NCI-H2107 (cell line): ENCODE measurements at regions not wholly inside any gene's neighbourhood (a gene's known extent, or its start where the extent isn't known, plus 50 kb on each side); places are given as distances from the start of the nearest gene placed in this dataset.

ENCODE experiments used
- DNase-seq: peaks from one replicate; lab custom pipeline; 2025; lab: John Stamatoyannopoulos, UW

GRCh38 chr2:860259-860855 lies 90.3 kb upstream of the SNTG2 start:
- DNase-seq, result no peak

GRCh38 chr2:858646-859045 lies 92.0 kb upstream of the SNTG2 start:
- DNase-seq, result no peak

- no peak for DNase-seq
Observed at GRCh38 chr2:857937-858336, 92.7 kb upstream of the SNTG2 start.

GRCh38 chr2:857081-857480 lies 93.6 kb upstream of the SNTG2 start:
- DNase-seq, result no peak

GRCh38 chr2:856456-856855 lies 94.2 kb upstream of the SNTG2 start:
- no peak for DNase-seq

- DNase-seq, result no peak
Observed at GRCh38 chr2:856041-856440, 94.6 kb upstream of the SNTG2 start.

- no peak for DNase-seq
Observed at GRCh38 chr2:855177-855576, 95.5 kb upstream of the SNTG2 start.

GRCh38 chr2:854460-854859 lies 96.2 kb upstream of the SNTG2 start:
- no peak for DNase-seq

- DNase-seq, result no peak
Observed at GRCh38 chr2:853203-853870, 97.3 kb upstream of the SNTG2 start.

GRCh38 chr2:852168-852567 lies 98.5 kb upstream of the SNTG2 start:
- DNase-seq, result no peak

GRCh38 chr2:851680-852079 lies 99.0 kb upstream of the SNTG2 start:
- no peak for DNase-seq

- no peak for DNase-seq
Observed at GRCh38 chr2:851078-851477, 99.6 kb upstream of the SNTG2 start.

- no peak for DNase-seq
Observed at GRCh38 chr2:850429-850828, 100.2 kb upstream of the SNTG2 start.

GRCh38 chr2:848099-848498 lies 102.5 kb upstream of the SNTG2 start:
- no peak for DNase-seq

GRCh38 chr2:847669-848068 lies 103.0 kb upstream of the SNTG2 start:
- DNase-seq, result no peak

- no peak for DNase-seq
Observed at GRCh38 chr2:844715-845114, 105.9 kb upstream of the SNTG2 start.

GRCh38 chr2:842151-842803 lies 108.4 kb upstream of the SNTG2 start:
- no peak for DNase-seq

- no peak for DNase-seq
Observed at GRCh38 chr2:841036-841435, 109.6 kb upstream of the SNTG2 start.

GRCh38 chr2:834233-834632 lies 116.4 kb upstream of the SNTG2 start:
- DNase-seq, result no peak

- DNase-seq, result no peak
Observed at GRCh38 chr2:833180-833579, 117.5 kb upstream of the SNTG2 start.

- DNase-seq, result no peak
Observed at GRCh38 chr2:832635-833034, 118.0 kb upstream of the SNTG2 start.

GRCh38 chr2:831622-832021 lies 119.0 kb upstream of the SNTG2 start:
- DNase-seq, result no peak

- DNase-seq, result no peak
Observed at GRCh38 chr2:831225-831536, 119.5 kb upstream of the SNTG2 start.
